OCI-LY3 (cell line): ENCODE measurements at regions not wholly inside any gene's neighbourhood (a gene's known extent, or its start where the extent isn't known, plus 50 kb on each side); places are given as distances from the start of the nearest gene placed in this dataset.

Experiments used
- EZH2phosphoT487 ChIP-seq: fragments of 200-600 bp; shearing (Covaris generic); IDR thresholded peaks from 2 replicates; pipeline ENCODE4 v1.6.1; 2018; ENCODE audit warnings: antibody characterized with exemption, mixed run types, low read depth
- TF ChIP-seq, protein P1 (sequence below): fragments of 200-600, 300-600 bp; sonication (generic); IDR thresholded peaks from 2 replicates; pipeline ENCODE4 v1.5.1; 2014; ENCODE audit warnings: antibody characterized with exemption, low read length, low read depth

DNA sequence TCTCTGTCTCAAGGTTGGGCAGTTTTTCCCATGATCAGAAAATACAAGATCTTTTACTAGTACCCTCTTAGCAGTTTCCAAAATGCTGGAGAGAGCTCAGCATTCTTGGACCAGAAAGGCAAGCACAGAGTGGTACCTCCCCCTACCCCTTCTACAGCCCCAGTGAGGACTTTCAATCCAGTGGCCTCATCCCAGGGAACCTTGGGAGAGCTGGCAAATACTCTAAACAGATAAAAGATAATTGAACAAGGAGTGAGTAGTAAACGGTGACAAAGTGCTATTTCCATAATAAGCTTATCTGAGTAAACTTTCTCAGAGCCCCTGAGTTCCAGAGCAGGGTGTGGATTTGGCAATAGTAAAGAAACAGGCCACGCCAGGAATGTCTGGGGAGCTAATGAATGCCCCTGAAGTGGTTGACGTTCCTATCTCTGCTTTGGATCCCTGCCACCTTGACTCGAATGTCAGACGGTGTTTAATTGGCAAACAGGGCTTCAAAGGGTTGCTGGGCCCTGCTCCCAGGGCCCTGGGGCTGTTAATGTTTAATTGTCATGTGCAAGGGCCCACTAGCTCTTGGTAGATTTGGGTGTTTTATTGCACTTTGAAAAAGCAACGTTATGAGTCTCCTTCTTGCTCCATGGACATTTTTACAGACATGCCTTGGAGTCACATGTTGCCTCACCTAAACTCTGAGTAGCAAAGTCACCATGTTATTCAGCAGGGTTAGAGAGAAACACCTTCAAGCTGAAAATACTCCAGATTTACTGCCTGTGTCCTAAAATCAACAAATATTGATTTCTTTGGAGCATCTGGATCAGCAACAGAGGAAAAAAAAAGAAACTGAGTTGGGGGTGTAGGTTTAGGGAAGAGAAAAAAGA lies 239.9 kb downstream of the CYRIA start:
- TF ChIP-seq, protein P1, sequence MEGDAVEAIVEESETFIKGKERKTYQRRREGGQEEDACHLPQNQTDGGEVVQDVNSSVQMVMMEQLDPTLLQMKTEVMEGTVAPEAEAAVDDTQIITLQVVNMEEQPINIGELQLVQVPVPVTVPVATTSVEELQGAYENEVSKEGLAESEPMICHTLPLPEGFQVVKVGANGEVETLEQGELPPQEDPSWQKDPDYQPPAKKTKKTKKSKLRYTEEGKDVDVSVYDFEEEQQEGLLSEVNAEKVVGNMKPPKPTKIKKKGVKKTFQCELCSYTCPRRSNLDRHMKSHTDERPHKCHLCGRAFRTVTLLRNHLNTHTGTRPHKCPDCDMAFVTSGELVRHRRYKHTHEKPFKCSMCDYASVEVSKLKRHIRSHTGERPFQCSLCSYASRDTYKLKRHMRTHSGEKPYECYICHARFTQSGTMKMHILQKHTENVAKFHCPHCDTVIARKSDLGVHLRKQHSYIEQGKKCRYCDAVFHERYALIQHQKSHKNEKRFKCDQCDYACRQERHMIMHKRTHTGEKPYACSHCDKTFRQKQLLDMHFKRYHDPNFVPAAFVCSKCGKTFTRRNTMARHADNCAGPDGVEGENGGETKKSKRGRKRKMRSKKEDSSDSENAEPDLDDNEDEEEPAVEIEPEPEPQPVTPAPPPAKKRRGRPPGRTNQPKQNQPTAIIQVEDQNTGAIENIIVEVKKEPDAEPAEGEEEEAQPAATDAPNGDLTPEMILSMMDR = no peak
- TF ChIP-seq EZH2phosphoT487 = no peak
